ENCODE measurements at regions not wholly inside any gene's neighbourhood (a gene's known extent, or its start where the extent isn't known, plus 50 kb on each side); places are given as distances from the start of the nearest gene placed in this dataset.
"Not testable (repeated sequence)": the region's sequence is repeated elsewhere in the genome, so short reads cannot be mapped to it uniquely, and the experiment has no call there.

- no peak for DNase-seq
These were observed 1070.7 kb upstream of the NOVA1 start for GRCh38 chr14:27668531-27668930.

- DNase-seq: no peak
These were observed 1074.2 kb upstream of the NOVA1 start for GRCh38 chr14:27672047-27672446.

- DNase-seq: not testable (repeated sequence)
These were observed 1075.2 kb upstream of the NOVA1 start for GRCh38 chr14:27672811-27673737.

GRCh38 chr14:27686137-27686536 lies 1080.5 kb upstream of the FOXG1 start:
- no peak for DNase-seq

GRCh38 chr14:27688841-27689444 lies 1077.6 kb upstream of the FOXG1 start:
- no peak for DNase-seq

- DNase-seq: no peak
These were observed 1054.2 kb upstream of the FOXG1 start for GRCh38 chr14:27712364-27712763.

- DNase-seq: no peak
These were observed 1051.0 kb upstream of the FOXG1 start for GRCh38 chr14:27715561-27715960.

- DNase-seq: no peak
These were observed 1044.8 kb upstream of the FOXG1 start for GRCh38 chr14:27721760-27722159.

GRCh38 chr14:27725482-27725881 lies 1041.1 kb upstream of the FOXG1 start:
- DNase-seq: no peak

GRCh38 chr14:27727251-27727770 lies 1039.3 kb upstream of the FOXG1 start:
- no peak for DNase-seq

GRCh38 chr14:27730204-27730603 lies 1036.4 kb upstream of the FOXG1 start:
- DNase-seq: no peak

GRCh38 chr14:27739657-27740156 lies 1026.9 kb upstream of the FOXG1 start:
- no peak for DNase-seq

- DNase-seq: no peak
These were observed 1016.5 kb upstream of the FOXG1 start for GRCh38 chr14:27750114-27750513.

- not testable (repeated sequence) for DNase-seq
These were observed 1008.9 kb upstream of the FOXG1 start for GRCh38 chr14:27757642-27758041.

- DNase-seq: not testable (repeated sequence)
These were observed 1006.2 kb upstream of the FOXG1 start for GRCh38 chr14:27760367-27760766.

GRCh38 chr14:27799066-27800028 lies 967.2 kb upstream of the FOXG1 start:
- not testable (repeated sequence) for DNase-seq

GRCh38 chr14:27817746-27818430 lies 948.7 kb upstream of the FOXG1 start:
- not testable (repeated sequence) for DNase-seq

GRCh38 chr14:27826149-27826548 lies 940.4 kb upstream of the FOXG1 start:
- not testable (repeated sequence) for DNase-seq

GRCh38 chr14:27831978-27832377 lies 934.6 kb upstream of the FOXG1 start:
- not testable (repeated sequence) for DNase-seq

- DNase-seq: not testable (repeated sequence)
These were observed 933.6 kb upstream of the FOXG1 start for GRCh38 chr14:27833001-27833400.

- no peak for DNase-seq
These were observed 930.2 kb upstream of the FOXG1 start for GRCh38 chr14:27836386-27836785.
